HG02884 (cell line): ENCODE measurements at regions not wholly inside any gene's neighbourhood (a gene's known extent, or its start where the extent isn't known, plus 50 kb on each side); places are given as distances from the start of the nearest gene placed in this dataset.

Experiments used
- ATAC-seq: cut with Tn5 transposase; IDR thresholded peaks from one replicate; pipeline ENCODE4 v1.9.1; 2021; ENCODE audit warnings: mild to moderate bottlenecking, moderate library complexity; ENCODE audit not compliant: unreplicated experiment

DNA sequence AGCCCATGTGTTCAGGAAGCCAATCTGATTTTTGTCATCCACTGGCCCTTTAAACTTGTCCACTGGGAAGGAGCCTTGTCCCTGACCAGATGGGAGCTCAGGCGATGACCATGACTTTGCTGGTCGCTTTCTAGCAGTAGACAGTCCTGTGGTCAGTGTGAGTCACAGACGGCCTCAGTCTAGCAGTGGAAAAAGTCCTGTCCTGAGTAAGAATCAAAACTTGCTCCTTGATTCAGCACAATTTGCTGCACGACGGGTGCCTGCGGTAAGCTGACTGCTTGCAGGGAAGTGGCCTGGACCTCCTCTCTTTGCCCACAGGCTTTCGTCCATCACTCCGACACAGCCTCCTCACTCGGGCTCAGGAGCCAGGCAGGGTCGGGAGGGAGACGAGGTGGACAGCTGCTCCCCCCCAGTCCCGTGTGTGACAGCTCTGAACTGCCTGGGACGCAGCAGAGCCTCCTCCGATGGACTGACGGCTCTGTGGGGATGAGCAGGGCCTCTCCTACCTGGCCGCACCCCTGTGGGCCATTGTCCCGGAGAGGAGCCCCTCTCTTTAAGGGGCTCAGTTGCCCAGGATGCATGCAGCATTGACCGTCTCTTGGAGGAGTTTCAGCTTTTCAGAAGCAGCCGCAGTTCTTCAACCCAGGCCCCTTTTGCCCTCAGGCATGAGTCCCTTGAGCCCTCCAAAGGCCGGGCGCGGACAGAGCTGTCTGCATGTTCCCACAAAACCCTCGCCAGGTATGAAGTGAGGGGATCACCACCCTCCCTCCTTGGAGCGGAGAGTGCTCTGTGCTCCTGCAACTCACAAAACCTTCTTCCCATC is 209.2 kb downstream of the ANKRD60 start:
- ATAC-seq = no peak

- ATAC-seq = no peak
Observed at GRCh38 chr20:58018590-58018989, 209.9 kb downstream of the ANKRD60 start.

DNA sequence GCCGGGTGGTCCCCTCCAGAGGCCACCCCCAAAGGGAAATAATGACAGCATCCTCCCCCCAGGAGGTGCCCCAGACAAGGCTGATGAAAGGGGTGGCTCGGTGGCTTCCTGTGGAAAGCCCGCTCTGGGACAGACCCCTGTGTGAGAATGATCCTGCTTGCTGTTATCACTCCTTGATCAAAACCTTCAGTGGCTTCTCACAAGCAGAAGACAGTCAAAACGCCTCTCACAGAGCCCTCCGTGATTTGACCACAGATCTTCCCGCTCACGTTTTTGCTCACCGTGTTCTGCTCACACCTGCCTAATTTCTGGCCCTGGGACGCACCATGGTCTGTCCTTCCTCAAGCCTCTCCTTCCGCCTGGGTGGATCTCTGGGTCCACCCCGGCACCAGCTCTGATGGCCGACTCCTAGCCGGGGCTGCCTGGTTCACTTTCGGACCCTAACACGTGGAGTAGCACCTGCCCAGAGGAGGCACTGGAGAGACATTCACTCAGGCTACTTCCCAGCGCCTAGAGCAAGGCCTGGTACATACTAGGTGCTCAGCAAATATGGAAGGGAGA is 210.4 kb downstream of the ANKRD60 start:
- ATAC-seq = no peak

GRCh38 chr20:58017231-58017969 is 211.1 kb downstream of the ANKRD60 start:
- no peak for ATAC-seq

GRCh38 chr20:58016779-58017178 is 211.7 kb downstream of the ANKRD60 start:
- ATAC-seq = no peak

DNA sequence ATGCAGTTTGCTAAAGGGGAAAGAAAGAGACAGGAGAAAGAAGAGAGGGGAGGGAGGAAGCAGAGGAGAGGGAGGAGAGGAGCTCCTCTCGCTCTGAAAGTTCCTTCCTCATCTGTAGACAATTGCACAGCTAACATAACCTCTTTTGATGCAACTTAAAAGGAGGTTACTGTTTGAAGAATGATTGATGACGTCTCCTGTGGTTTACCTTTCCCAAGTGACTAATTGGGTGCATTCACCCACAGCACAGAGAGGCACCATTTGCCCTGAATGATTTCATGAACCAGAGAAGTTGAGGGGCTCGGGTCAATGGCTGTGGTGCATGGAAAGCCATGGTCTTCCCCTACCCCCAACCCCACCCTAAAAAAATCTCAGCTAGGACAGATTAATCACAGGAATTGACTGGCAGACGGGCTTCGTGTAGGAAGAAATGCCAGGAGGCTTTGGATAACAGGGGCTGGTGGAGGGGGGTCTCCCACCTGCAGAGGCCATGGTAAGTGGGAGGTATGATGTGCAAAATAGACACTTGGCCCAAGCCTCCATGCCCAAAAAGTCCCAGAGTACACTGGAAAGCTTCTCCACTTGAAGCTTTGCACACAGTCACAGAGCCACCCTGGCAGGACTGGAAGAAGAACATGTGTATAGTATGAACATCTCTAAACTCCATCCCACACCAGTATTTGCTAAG is 213.7 kb downstream of the ANKRD60 start:
- no peak for ATAC-seq

- no peak for ATAC-seq
Observed at GRCh38 chr20:58012731-58013510, 215.5 kb downstream of the ANKRD60 start.

GRCh38 chr20:58011947-58012610 is 216.4 kb downstream of the ANKRD60 start:
- no peak for ATAC-seq

- no peak for ATAC-seq
Observed at GRCh38 chr20:58011106-58011946, 217.1 kb downstream of the ANKRD60 start.

GRCh38 chr20:58010666-58011065 is 217.8 kb downstream of the ANKRD60 start:
- ATAC-seq = no peak

DNA sequence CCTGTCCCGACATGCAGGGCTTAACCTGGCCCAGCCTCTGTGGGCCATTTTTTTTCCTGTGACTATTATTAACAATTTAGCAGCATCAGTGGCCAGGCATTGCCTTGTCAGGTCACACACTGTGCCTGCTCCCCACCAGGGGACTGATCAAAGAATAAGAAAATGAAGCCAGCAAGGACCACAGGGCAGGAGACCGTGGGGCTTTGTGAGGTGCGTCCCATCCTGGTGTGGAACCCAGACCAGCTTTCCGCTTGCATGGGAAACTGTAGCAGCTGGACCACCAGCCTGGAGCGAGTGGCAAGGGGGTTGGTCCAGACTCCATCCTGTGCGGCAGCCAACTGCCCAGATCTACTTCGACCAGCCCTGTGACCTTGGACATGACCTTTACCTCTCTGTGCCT is 218.3 kb downstream of the ANKRD60 start:
- no peak for ATAC-seq

GRCh38 chr20:58008866-58009265 is 219.6 kb downstream of the ANKRD60 start:
- ATAC-seq = no peak

DNA sequence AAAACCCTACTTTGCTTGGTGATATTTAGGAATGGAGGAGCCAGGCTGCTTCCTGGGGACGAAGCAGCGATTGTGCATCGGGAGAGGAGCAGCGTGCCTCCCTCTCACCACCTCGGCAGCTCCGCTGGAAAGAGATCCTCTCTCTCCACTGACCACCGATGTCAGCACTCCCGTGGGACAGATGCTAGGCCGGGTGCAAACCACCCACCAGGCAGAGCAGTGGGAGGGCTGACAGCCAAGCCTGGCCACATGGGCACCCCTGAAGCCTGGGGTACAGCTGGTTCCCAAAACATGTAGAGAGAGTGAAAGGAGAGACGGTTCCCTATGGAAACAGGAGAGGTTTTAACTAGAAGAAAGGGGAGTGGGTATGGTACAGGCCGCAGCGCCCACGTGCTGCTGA is 220.0 kb downstream of the ANKRD60 start:
- ATAC-seq = no peak

DNA sequence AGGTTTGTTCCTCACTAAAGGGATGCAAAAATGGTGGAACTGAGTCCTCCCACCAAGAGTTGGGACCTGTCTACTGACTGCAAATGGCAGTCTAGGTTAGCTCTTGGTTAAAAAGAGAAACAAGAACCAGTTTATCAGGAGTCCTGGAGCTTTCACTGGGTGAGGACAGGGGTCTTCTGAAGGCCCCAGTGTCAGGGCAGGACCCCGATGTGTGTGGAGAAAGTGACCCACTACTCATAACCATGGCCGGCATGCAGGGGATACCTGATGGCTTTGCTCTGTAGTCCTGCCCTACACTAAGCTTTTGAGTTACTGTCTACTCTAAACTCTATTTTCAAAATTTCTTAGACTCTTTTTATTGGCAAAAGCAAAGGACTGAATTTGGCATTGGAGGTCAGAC is 220.5 kb downstream of the ANKRD60 start:
- ATAC-seq = no peak

- ATAC-seq = no peak
Observed at GRCh38 chr20:58006346-58007316, 221.8 kb downstream of the ANKRD60 start.

DNA sequence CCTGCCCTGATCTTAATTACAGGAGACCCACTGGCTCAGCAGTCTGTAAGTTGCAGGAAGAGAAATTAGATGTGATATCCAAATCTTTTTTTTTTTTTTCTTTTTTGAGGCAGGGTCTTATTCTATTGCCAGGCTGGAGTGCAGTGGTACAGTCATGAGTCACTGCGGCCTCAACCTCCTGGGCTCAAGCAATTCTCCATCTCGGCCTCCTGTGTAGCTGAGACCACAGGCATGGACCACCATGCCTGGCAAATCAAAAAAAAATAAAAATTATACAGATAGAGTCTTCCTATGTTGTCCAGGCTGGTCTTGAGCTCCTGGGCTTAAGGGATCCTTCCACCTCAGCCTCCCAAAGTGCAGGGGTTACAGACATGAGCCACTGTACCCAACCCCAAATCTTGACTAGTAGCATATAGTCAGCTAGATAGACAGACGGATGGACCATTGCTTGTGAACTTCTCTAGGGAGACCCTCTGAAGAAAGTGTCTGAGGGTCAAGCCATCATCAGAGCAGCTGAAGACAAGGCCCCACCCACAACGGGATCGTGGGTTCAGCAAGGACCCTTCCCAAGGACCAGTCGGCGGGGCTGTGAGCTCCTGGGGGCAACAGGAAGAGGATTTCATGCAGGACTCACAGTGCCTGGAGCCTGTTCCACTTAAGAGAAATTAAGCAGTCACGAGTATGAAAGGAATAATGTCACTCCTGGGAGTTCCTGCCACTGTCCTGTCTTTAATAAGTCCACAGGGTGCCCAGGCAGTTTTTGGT is 222.7 kb downstream of the ANKRD60 start:
- no peak for ATAC-seq

- ATAC-seq = no peak
Observed at GRCh38 chr20:58004900-58005299, 223.6 kb downstream of the ANKRD60 start.
